Prostate gland (tissue), 2 donors: ENCODE measurements at regions not wholly inside any gene's neighbourhood (a gene's known extent, or its start where the extent isn't known, plus 50 kb on each side); places are given as distances from the start of the nearest gene placed in this dataset.

Source experiments
- DNase-seq: peaks from one replicate; pipeline ENCODE4 v3.0.0-alpha.2; 2019; ENCODE audit warnings: low spot score
- H3K27ac ChIP-seq, 2 donors: fragments of 200-600 bp; sonication (generic); 2 replicates each; pipeline ENCODE4 v1.5.1; 2017 to 2019
- H3K27me3 ChIP-seq: fragments of 200-600 bp; sonication (generic); replicated peaks from 2 replicates; pipeline ENCODE4 v1.5.1; 2019; ENCODE audit not compliant: insufficient read depth
- H3K36me3 ChIP-seq, 2 donors: fragments of 200-600 bp; sonication (generic); 1 replicate in 1 of 2; 2 replicates in 1 of 2; pipeline versions ENCODE4 v1.5.1 to v1.8.1; 2017 to 2019
- H3K4me1 ChIP-seq: fragments of 200-600 bp; sonication (generic); replicated peaks from 2 replicates; pipeline ENCODE4 v1.5.1; 2019
- H3K4me3 ChIP-seq, 2 donors: fragments of 200-600 bp; sonication (generic); 2 replicates each; pipeline ENCODE4 v1.5.1; 2017 to 2019
- H3K9me3 ChIP-seq: fragments of 200-600 bp; sonication (generic); 2 replicates; pipeline ENCODE4 v1.5.1; 2017
- POLR2A ChIP-seq: fragments of 450-650 bp; IDR thresholded peaks from one replicate; pipeline ENCODE4 v1.6.1; 2016; ENCODE audit warnings: antibody characterized with exemption, mild to moderate bottlenecking
- POLR2AphosphoS5 ChIP-seq: sonication (generic); formaldehyde crosslinking; IDR thresholded peaks from one replicate; pipeline ENCODE4 v1.6.1; 2017; ENCODE audit warnings: antibody characterized with exemption
- WGBS: methylation state at CpG from one replicate; pipeline ENCODE4 v1.1.5; 2018; 5-methylcytosine and 5-hydroxymethylcytosine counted together
- intact Hi-C: fragments of 100-400 bp; cut with DNase I; formaldehyde crosslinking; loops from one replicate; pipeline ENCODE4 v1.14.2; 2022
- TF ChIP-seq, protein P1 (sequence below), 4 experiments: fragments of 200-600 bp in 2 of 4; fragments of 450-650 bp in 2 of 4; sonication (generic) in 2 of 4; IDR thresholded peaks; 1 replicate in 3 of 4; 2 replicates in 1 of 4; pipeline ENCODE4 v1.5.1; 2016 to 2019; ENCODE audit warnings: antibody characterized with exemption in 4 of 4, mild to moderate bottlenecking in 2 of 4, moderate library complexity in 2 of 4

DNA sequence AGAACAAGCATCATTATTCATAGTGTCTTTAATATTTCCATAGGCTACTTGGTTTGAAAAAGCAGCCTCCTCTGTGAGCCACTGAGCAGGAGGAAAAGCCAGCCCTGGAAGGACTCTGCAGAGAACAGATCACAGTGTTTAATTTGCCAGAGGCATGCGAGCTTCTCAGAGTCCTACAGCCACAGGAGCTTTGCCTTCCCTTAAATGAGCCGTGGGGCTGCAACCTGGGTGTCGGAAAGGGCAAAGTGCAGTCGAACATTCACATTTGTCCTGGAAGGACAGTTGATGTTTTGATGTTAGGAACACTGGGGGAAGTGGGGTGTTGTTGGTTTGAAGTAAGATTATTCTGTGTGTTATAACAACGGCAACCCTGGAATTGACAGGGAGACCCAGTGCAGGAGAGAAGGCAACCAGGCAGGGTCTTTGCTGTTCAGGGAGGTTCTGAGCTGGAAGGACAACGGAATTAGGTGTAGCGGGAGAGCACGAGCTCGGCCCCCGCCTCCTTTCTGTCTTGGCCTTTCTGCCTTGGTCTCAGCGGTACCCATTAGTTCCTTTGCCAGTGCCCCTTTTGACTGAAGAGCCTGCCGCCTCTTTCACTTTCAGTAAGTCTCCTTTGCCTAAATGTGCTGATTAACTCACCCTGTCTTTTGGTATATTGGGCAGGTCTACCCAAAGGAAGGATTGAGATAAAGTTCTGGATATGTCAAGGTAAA lies 192.3 kb upstream of the PITRM1 start:
- no peaks in the 10 kb centered on the region for H3K36me3 ChIP-seq
- H3K4me3 ChIP-seq, result no peak overlapping the region
- no peak overlapping the region for H3K27ac ChIP-seq
- intact Hi-C loops, result no loop called here
- no peak for DNase-seq
- no peaks in the 10 kb centered on the region for H3K9me3 ChIP-seq
- 85% methylated on average over 12 of the region's 12 CpGs for WGBS
- TF ChIP-seq, protein P1, sequence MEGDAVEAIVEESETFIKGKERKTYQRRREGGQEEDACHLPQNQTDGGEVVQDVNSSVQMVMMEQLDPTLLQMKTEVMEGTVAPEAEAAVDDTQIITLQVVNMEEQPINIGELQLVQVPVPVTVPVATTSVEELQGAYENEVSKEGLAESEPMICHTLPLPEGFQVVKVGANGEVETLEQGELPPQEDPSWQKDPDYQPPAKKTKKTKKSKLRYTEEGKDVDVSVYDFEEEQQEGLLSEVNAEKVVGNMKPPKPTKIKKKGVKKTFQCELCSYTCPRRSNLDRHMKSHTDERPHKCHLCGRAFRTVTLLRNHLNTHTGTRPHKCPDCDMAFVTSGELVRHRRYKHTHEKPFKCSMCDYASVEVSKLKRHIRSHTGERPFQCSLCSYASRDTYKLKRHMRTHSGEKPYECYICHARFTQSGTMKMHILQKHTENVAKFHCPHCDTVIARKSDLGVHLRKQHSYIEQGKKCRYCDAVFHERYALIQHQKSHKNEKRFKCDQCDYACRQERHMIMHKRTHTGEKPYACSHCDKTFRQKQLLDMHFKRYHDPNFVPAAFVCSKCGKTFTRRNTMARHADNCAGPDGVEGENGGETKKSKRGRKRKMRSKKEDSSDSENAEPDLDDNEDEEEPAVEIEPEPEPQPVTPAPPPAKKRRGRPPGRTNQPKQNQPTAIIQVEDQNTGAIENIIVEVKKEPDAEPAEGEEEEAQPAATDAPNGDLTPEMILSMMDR (IDR thresholded peaks at IDR 0.05), result no peak
- TF ChIP-seq POLR2A, result no peak
- no peak for TF ChIP-seq POLR2AphosphoS5
- H3K4me1 ChIP-seq, result no peaks in the 10 kb centered on the region
- no peaks in the 10 kb centered on the region for H3K27me3 ChIP-seq

DNA sequence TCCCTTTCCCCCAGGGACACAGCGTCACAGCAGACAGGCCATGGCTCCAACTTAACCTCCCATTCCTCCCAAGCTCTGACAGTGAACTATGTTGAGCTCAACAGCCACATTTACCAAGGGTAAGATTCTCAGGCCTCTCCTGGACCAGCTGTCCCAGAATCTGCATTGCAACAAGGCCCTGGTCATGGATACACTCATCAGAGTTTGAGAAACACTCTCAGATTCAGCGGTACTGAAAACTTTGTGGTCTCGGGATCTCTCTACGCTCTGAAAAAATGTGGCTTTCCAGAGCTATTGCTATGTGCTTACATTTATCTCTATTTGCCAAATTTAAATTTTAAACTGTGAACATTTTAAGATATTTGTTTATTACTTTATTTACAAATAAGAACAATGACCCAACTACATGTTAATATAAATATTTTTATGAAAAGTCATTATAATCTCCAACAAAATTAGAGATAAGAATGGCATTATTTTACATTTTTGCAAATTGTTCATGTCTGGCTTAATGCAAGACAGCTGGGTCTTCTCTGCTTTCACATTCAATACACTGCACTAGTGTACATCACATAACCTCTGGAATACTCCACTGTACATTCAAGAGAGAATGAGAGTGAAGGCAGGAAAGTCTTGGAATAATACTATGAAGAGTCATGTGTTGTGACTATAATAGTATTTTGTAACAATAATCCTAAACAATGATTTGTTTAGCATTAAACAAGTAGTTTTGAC lies 190.9 kb upstream of the PITRM1 start:
- Histone ChIP-seq H3K4me1 (no peaks in the 10 kb centered on the region), H3K9me3 (no peaks in the 10 kb centered on the region), H3K27ac (no peak overlapping the region), H3K4me3 (no peak overlapping the region), H3K36me3 (no peaks in the 10 kb centered on the region), H3K27me3 (no peaks in the 10 kb centered on the region)
- DNase-seq, result no peak
- intact Hi-C loops, result no loop called here
- TF ChIP-seq, protein P1 (IDR thresholded peaks at IDR 0.05), result no peak
- no peak for TF ChIP-seq POLR2AphosphoS5
- no peak for TF ChIP-seq POLR2A
- 89% methylated on average over 4 of the region's 4 CpGs for WGBS

DNA sequence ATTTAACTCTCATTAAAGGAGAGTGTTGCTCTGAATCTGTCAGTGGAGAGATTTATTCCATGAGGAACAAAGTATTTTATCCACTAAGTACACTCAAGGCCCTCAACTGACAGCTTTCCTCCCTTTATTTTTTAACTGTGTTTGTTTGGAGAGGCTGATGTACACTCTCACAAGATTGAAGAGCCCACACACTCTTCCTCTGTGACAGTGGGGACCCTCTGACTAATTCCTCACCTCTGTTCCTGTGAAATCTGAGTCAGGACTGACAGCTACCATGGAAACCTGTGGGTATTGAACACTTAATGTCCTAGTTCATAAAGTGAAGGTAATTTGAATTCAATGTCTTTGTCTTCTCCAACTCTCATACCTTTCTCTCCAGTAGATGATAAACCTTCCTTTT lies 189.8 kb upstream of the PITRM1 start:
- no peaks in the 10 kb centered on the region for H3K4me1 ChIP-seq
- intact Hi-C loops, result no loop called here
- no peaks in the 10 kb centered on the region for H3K27me3 ChIP-seq
- TF ChIP-seq, protein P1 (IDR thresholded peaks at IDR 0.05), result no peak
- DNase-seq, result no peak
- H3K4me3 ChIP-seq, result no peak overlapping the region
- H3K9me3 ChIP-seq, result no peaks in the 10 kb centered on the region
- no peak overlapping the region for H3K27ac ChIP-seq
- no peaks in the 10 kb centered on the region for H3K36me3 ChIP-seq

DNA sequence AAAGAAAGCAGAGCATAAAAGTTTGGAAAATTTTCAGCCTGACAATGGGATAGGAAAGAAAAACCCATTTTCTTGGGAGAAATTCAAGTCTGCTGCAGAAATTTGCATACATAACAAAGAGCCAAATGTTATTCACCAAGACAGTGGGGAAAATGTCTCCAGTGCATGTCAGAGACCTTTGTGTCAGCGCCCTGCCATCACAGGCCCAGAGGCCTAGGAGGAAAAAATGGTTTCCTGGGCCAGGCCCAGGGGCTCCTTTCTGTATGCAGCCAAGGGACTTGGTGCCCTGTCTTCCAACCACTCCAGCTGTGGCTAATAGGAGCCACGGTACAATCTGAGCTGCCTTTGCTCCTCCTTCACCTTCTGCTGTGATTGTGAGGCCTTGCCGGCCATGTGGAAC lies 189.1 kb upstream of the PITRM1 start:
- no peak for DNase-seq
- TF ChIP-seq, protein P1 (IDR thresholded peaks at IDR 0.05), result no peak
- no peak for TF ChIP-seq POLR2A
- TF ChIP-seq POLR2AphosphoS5, result no peak
- Histone ChIP-seq H3K27me3 (no peaks in the 10 kb centered on the region), H3K36me3 (no peaks in the 10 kb centered on the region), H3K9me3 (no peaks in the 10 kb centered on the region), H3K4me1 (no peaks in the 10 kb centered on the region), H3K27ac (no peak overlapping the region), H3K4me3 (no peak overlapping the region)
- intact Hi-C loops, result no loop called here
- 100% methylated on average over 3 of the region's 3 CpGs for WGBS

DNA sequence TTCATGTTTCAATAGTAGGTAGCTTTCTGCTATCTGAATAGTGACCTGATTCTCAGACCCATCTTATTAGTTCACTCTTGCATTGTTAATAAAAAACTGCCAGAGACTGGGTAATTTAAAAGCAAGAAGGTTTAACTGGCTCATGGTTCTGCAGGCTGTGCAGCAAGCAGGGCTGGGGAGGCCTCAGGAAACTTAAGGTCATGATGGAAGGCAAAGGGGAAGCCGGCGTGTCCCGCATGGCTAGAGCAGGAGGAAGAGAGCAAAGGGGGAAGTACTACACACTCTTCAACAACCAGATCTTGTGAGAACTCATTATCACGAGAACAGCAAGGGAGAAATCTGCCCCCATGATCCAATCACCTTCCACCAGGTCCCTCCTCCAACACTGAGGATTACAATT lies 185.2 kb upstream of the PITRM1 start:
- Histone ChIP-seq H3K27me3 (no peaks in the 10 kb centered on the region), H3K36me3 (no peaks in the 10 kb centered on the region), H3K9me3 (no peaks in the 10 kb centered on the region), H3K27ac (no peak overlapping the region), H3K4me1 (no peaks in the 10 kb centered on the region), H3K4me3 (no peak overlapping the region)
- TF ChIP-seq POLR2AphosphoS5, result no peak
- 96% methylated on average over 4 of the region's 4 CpGs for WGBS
- intact Hi-C loops, result no loop called here
- DNase-seq, result no peak
